ENCODE measurements at regions not wholly inside any gene's neighbourhood (a gene's known extent, or its start where the extent isn't known, plus 50 kb on each side); places are given as distances from the start of the nearest gene placed in this dataset.

GRCh38 chr1:228922722-228923376 is 187.6 kb downstream of the RHOU start:
- TF ChIP-seq CTCF (IDR thresholded peaks at IDR 0.05) (no peak), POLR2AphosphoS5 (IDR thresholded peaks at IDR 0.05) (no peak)

Data from sigmoid colon (tissue), 4 donors.